ENCODE measurements at regions not wholly inside any gene's neighbourhood (a gene's known extent, or its start where the extent isn't known, plus 50 kb on each side); places are given as distances from the start of the nearest gene placed in this dataset.

DNA sequence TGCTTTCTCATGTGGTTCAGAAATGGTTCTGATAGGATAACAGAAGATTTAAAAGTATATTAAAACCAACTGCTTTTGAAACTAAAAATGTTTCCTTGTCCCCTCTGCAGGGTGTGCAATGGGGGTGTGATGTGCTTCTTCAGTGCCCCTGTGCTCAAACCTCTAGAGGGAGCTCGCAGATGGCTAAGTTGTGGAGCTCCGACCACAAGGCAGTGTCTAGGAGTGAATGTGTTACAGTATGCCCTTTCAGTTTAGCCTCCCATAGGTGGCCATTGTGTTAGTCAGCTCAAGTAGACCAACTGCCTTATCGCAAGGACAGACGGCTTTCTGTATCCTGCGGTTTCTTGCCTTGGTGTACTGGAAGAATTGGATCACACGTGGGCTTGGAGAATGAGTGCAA lies 130.5 kb downstream of the TENT5D start:
- RAD21 ChIA-PET (ENCODE audit: low non-redundant PET in 1 of 2, low total read pairs in 2 of 2, uncharacterized antibody in 2 of 2, unreplicated experiment in 2 of 2): no interaction called here

DNA sequence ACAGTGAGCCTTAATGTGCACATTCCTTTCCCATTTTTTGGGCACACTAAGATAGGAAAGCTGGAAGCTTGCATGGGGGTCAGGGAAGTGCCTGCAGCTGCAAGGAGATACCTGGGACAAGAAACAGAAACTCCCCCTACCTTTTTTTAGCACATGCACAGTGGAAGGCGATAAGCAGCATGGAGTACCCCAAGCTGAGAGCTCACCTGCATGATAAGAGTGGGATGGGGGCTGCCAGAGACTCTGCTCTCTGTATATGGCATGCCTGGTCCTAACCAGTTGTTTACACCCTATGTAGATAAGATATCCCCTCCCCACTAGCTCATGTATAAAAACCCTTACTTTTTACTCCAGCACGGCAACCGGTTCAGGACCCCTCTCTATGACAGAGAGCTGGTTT lies 135.9 kb downstream of the TENT5D start:
- DNase-seq (ENCODE audit: low read depth, low spot score) (no peak), ATAC-seq (no peak)
- no peaks in the 10 kb centered on the region for H3K79me2 ChIP-seq (ENCODE audit: insufficient read depth, low read length)
- H3K27me3 ChIP-seq (ENCODE audit: insufficient read depth, low read length): no peaks in the 10 kb centered on the region
- H3K4me3 ChIP-seq (replicated peaks in 1 of 2; ENCODE audit: low read depth in 1 of 2, low read length in 2 of 2): no peak overlapping the region
- RAD21 ChIA-PET (ENCODE audit: low non-redundant PET in 1 of 2, low total read pairs in 2 of 2, uncharacterized antibody in 2 of 2, unreplicated experiment in 2 of 2): no interaction called here
- CTCF ChIA-PET: no interaction called here
- no peaks in the 10 kb centered on the region for H3K4me1 ChIP-seq (ENCODE audit: control insufficient read depth in 1 of 2, insufficient read depth in 2 of 2, low read length in 2 of 2)
- no peaks in the 10 kb centered on the region for H4K20me1 ChIP-seq (ENCODE audit: insufficient read depth)
- POLR2A ChIA-PET: no interaction called here
- H3K36me3 ChIP-seq (ENCODE audit: control insufficient read depth in 1 of 2, insufficient read depth in 2 of 2, low read length in 2 of 2): no peaks in the 10 kb centered on the region
- no TSS peak for BruUV-seq (replicated peaks)
- H3K9me3 ChIP-seq (ENCODE audit: control insufficient read depth in 1 of 2, insufficient read depth in 1 of 2, low read depth in 1 of 2, low read length in 2 of 2): no peaks in the 10 kb centered on the region
- no peak overlapping the region for H2AFZ ChIP-seq (ENCODE audit: low read depth, low read length, poor library complexity, severe bottlenecking)
- H3K4me2 ChIP-seq (ENCODE audit: low read length): no peak overlapping the region
- H3K9me2 ChIP-seq (ENCODE audit: insufficient read depth): no peaks in the 10 kb centered on the region
- H3K9ac ChIP-seq (ENCODE audit: low read length): no peak overlapping the region
- H3K27ac ChIP-seq (ENCODE audit: low read depth, low read length): no peak overlapping the region
- intact Hi-C loops (cut with micrococcal nuclease): loop anchor here (5.0 kb wide), 1 partner anchor 234 kb away; no protein-coding TSS in a partner anchor
- TF ChIP-seq SP1 (IDR thresholded peaks at IDR 0.05; ENCODE audit: low read depth): no peak
- TF ChIP-seq EGR1 (IDR thresholded peaks at IDR 0.05; ENCODE audit: low read depth): no peak

More for the DNA sequence above, 130.5 kb downstream of the TENT5D start:
- DNase-seq (ENCODE audit: low read depth, low spot score) (no peak), ATAC-seq (peak; percentile 71; the same call in 1 of the 2 replicates)
- no peak for TF ChIP-seq EGR1 (IDR thresholded peaks at IDR 0.05; ENCODE audit: low read depth)
- TF ChIP-seq, protein P1, sequence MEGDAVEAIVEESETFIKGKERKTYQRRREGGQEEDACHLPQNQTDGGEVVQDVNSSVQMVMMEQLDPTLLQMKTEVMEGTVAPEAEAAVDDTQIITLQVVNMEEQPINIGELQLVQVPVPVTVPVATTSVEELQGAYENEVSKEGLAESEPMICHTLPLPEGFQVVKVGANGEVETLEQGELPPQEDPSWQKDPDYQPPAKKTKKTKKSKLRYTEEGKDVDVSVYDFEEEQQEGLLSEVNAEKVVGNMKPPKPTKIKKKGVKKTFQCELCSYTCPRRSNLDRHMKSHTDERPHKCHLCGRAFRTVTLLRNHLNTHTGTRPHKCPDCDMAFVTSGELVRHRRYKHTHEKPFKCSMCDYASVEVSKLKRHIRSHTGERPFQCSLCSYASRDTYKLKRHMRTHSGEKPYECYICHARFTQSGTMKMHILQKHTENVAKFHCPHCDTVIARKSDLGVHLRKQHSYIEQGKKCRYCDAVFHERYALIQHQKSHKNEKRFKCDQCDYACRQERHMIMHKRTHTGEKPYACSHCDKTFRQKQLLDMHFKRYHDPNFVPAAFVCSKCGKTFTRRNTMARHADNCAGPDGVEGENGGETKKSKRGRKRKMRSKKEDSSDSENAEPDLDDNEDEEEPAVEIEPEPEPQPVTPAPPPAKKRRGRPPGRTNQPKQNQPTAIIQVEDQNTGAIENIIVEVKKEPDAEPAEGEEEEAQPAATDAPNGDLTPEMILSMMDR (IDR thresholded peaks at IDR 0.05 in 2 of 3, conservative IDR thresholded peaks at IDR 0.05 in 1 of 3; ENCODE audit: borderline replicate concordance in 1 of 3, insufficient read depth in 1 of 3, low read depth in 2 of 3, low read length in 2 of 3): peak in 2 of 3 experiments; percentile 24 to 30; a peak in 3 of 6 replicates
- no peak overlapping the region for H2AFZ ChIP-seq (ENCODE audit: low read depth, low read length, poor library complexity, severe bottlenecking)
- H3K27me3 ChIP-seq (ENCODE audit: insufficient read depth, low read length): no peaks in the 10 kb centered on the region
- H3K4me1 ChIP-seq (ENCODE audit: control insufficient read depth in 1 of 2, insufficient read depth in 2 of 2, low read length in 2 of 2): no peaks in the 10 kb centered on the region
- H3K79me2 ChIP-seq (ENCODE audit: insufficient read depth, low read length): no peaks in the 10 kb centered on the region
- no peaks in the 10 kb centered on the region for H3K36me3 ChIP-seq (ENCODE audit: control insufficient read depth in 1 of 2, insufficient read depth in 2 of 2, low read length in 2 of 2)
- no peak overlapping the region for H3K4me2 ChIP-seq (ENCODE audit: low read length)
- ChIA-PET CTCF (interaction anchor here (1.0 kb wide), 1 partner anchor 29 kb away, joined by 3 read pairs; no protein-coding TSS in a partner anchor), POLR2A (no interaction called here)
- H3K4me3 ChIP-seq (replicated peaks in 1 of 2; ENCODE audit: low read depth in 1 of 2, low read length in 2 of 2): no peak overlapping the region
- no peaks in the 10 kb centered on the region for H4K20me1 ChIP-seq (ENCODE audit: insufficient read depth)
- no TSS peak for BruUV-seq (replicated peaks)
- no peaks in the 10 kb centered on the region for H3K9me2 ChIP-seq (ENCODE audit: insufficient read depth)
- intact Hi-C loops (cut with micrococcal nuclease): no loop called here
- H3K9ac ChIP-seq (ENCODE audit: low read length): no peak overlapping the region
- H3K9me3 ChIP-seq (ENCODE audit: control insufficient read depth in 1 of 2, insufficient read depth in 1 of 2, low read depth in 1 of 2, low read length in 2 of 2): no peaks in the 10 kb centered on the region
- H3K27ac ChIP-seq (ENCODE audit: low read depth, low read length): no peak overlapping the region
